ENCODE measurements at regions not wholly inside any gene's neighbourhood (a gene's known extent, or its start where the extent isn't known, plus 50 kb on each side); places are given as distances from the start of the nearest gene placed in this dataset.

GRCh38 chr15:54829821-54830220, 366.9 kb downstream of the RSL24D1 start:
- Histone ChIP-seq H2AFZ (ENCODE audit: low read length) (no peak overlapping the region), H3K27me3 (ENCODE audit: low read length) (no peaks in the 10 kb centered on the region), H3K79me2 (ENCODE audit: low read length) (no peaks in the 10 kb centered on the region), H3K9ac (ENCODE audit: low read length) (no peak overlapping the region), H3K4me2 (ENCODE audit: low read depth, low read length, poor library complexity, severe bottlenecking) (no peak overlapping the region), H3K36me3 (ENCODE audit: insufficient read depth, low read length) (no peaks in the 10 kb centered on the region), H3K9me2 (replicated peaks; ENCODE audit: insufficient read depth, low read length) (no peaks in the 10 kb centered on the region), H3K27ac (ENCODE audit: low read length) (no peak overlapping the region), H3K4me1 (ENCODE audit: low read length) (no peaks in the 10 kb centered on the region), H3K9me3 (ENCODE audit: low read length) (peaks cover 17% of the 10 kb centered on the region), H4K20me1 (ENCODE audit: insufficient read depth, low read depth, low read length) (no peaks in the 10 kb centered on the region), H3K4me3 (ENCODE audit: low read length) (no peak overlapping the region)
- no peak for DNase-seq

DNA sequence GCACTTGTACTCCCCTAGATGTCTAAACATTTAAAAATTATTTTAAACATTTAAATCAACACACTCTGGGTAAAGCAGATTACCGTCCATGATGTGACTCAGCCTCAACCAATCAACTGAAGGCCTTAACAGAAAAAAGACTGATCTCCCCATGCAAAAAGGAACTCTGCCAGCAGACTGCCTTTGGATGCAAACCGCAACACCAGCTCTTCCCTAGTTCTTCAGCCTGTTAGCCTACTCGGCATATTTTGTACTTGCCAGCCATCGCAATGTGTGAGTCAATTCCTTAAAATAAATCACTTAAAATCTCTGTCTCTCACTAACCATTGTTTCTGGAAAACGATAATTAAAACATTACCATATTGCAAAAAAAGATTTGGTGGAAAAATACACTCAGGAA, 375.9 kb downstream of the RSL24D1 start:
- Histone ChIP-seq H3K4me3 (ENCODE audit: low read length) (no peak overlapping the region), H3K79me2 (ENCODE audit: low read length) (no peaks in the 10 kb centered on the region), H3K4me1 (ENCODE audit: low read length) (no peaks in the 10 kb centered on the region), H4K20me1 (ENCODE audit: insufficient read depth, low read depth, low read length) (no peaks in the 10 kb centered on the region), H3K9ac (ENCODE audit: low read length) (no peak overlapping the region), H3K27me3 (ENCODE audit: low read length) (no peaks in the 10 kb centered on the region), H3K4me2 (ENCODE audit: low read depth, low read length, poor library complexity, severe bottlenecking) (no peak overlapping the region), H3K9me2 (replicated peaks; ENCODE audit: insufficient read depth, low read length) (no peaks in the 10 kb centered on the region), H3K27ac (ENCODE audit: low read length) (no peak overlapping the region), H2AFZ (ENCODE audit: low read length) (no peak overlapping the region), H3K9me3 (ENCODE audit: low read length) (peaks cover 6% of the 10 kb centered on the region; the same call in 1 of the 2 replicates), H3K36me3 (ENCODE audit: insufficient read depth, low read length) (no peaks in the 10 kb centered on the region)
- DNase-seq, result no peak

GRCh38 chr15:54820098-54820497, 376.6 kb downstream of the RSL24D1 start:
- no peak overlapping the region for H2AFZ ChIP-seq (ENCODE audit: low read length)
- H3K9me2 ChIP-seq (replicated peaks; ENCODE audit: insufficient read depth, low read length), result no peaks in the 10 kb centered on the region
- no peaks in the 10 kb centered on the region for H4K20me1 ChIP-seq (ENCODE audit: insufficient read depth, low read depth, low read length)
- no peak overlapping the region for H3K4me2 ChIP-seq (ENCODE audit: low read depth, low read length, poor library complexity, severe bottlenecking)
- DNase-seq, result no peak
- H3K4me1 ChIP-seq (ENCODE audit: low read length), result no peaks in the 10 kb centered on the region
- no peaks in the 10 kb centered on the region for H3K79me2 ChIP-seq (ENCODE audit: low read length)
- H3K4me3 ChIP-seq (ENCODE audit: low read length), result no peak overlapping the region
- H3K27ac ChIP-seq (ENCODE audit: low read length), result no peak overlapping the region
- no peak overlapping the region for H3K9ac ChIP-seq (ENCODE audit: low read length)
- H3K9me3 ChIP-seq (ENCODE audit: low read length), result peaks cover 6% of the 10 kb centered on the region; the same call in 1 of the 2 replicates
- no peaks in the 10 kb centered on the region for H3K27me3 ChIP-seq (ENCODE audit: low read length)
- no peaks in the 10 kb centered on the region for H3K36me3 ChIP-seq (ENCODE audit: insufficient read depth, low read length)

DNA sequence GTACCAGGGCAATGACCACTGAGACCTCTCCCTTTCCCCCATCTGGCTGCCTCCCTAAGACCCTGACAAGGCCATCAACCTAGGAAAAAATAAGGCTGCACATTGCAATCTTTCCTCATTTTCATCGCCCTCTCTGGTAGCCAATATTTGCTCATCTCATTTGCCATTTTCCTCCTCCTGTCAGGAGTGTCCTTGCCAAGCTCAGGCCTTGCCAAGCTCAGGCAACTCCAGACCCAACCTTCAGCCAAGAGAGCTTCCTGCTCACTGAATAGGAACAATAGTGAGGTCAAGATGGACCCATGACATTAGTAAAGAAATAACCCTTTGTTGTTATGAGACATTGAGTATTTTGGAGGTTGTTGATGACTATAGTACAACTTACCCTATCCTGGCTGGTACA, 380.3 kb downstream of the RSL24D1 start:
- H3K9me3 ChIP-seq (ENCODE audit: low read length), result peaks cover 9% of the 10 kb centered on the region; the same call in 1 of the 2 replicates
- H3K27me3 ChIP-seq (ENCODE audit: low read length), result no peaks in the 10 kb centered on the region
- DNase-seq, result no peak
- no peaks in the 10 kb centered on the region for H3K79me2 ChIP-seq (ENCODE audit: low read length)
- no peak overlapping the region for H3K4me3 ChIP-seq (ENCODE audit: low read length)
- no peak overlapping the region for H2AFZ ChIP-seq (ENCODE audit: low read length)
- H3K4me2 ChIP-seq (ENCODE audit: low read depth, low read length, poor library complexity, severe bottlenecking), result no peak overlapping the region
- no peaks in the 10 kb centered on the region for H4K20me1 ChIP-seq (ENCODE audit: insufficient read depth, low read depth, low read length)
- no peaks in the 10 kb centered on the region for H3K4me1 ChIP-seq (ENCODE audit: low read length)
- H3K9ac ChIP-seq (ENCODE audit: low read length), result no peak overlapping the region
- H3K27ac ChIP-seq (ENCODE audit: low read length), result no peak overlapping the region
- no peaks in the 10 kb centered on the region for H3K9me2 ChIP-seq (replicated peaks; ENCODE audit: insufficient read depth, low read length)
- H3K36me3 ChIP-seq (ENCODE audit: insufficient read depth, low read length), result no peaks in the 10 kb centered on the region

- H3K27me3 ChIP-seq (ENCODE audit: low read length), result no peaks in the 10 kb centered on the region
- peaks cover 10% of the 10 kb centered on the region; the same call in 1 of the 2 replicates for H3K9me3 ChIP-seq (ENCODE audit: low read length)
- DNase-seq, result no peak
Observed at GRCh38 chr15:54815556-54815955, 381.2 kb downstream of the RSL24D1 start.

GRCh38 chr15:54812383-54812782, 384.4 kb downstream of the RSL24D1 start:
- peaks cover 7% of the 10 kb centered on the region; the same call in 1 of the 2 replicates for H3K9me3 ChIP-seq (ENCODE audit: low read length)
- no peaks in the 10 kb centered on the region for H3K4me1 ChIP-seq (ENCODE audit: low read length)
- H4K20me1 ChIP-seq (ENCODE audit: insufficient read depth, low read depth, low read length), result no peaks in the 10 kb centered on the region
- H3K9ac ChIP-seq (ENCODE audit: low read length), result no peak overlapping the region
- no peaks in the 10 kb centered on the region for H3K79me2 ChIP-seq (ENCODE audit: low read length)
- H3K9me2 ChIP-seq (replicated peaks; ENCODE audit: insufficient read depth, low read length), result no peaks in the 10 kb centered on the region
- no peak overlapping the region for H3K27ac ChIP-seq (ENCODE audit: low read length)
- no peak for DNase-seq
- H2AFZ ChIP-seq (ENCODE audit: low read length), result no peak overlapping the region
- H3K27me3 ChIP-seq (ENCODE audit: low read length), result no peaks in the 10 kb centered on the region
- no peaks in the 10 kb centered on the region for H3K36me3 ChIP-seq (ENCODE audit: insufficient read depth, low read length)
- no peak overlapping the region for H3K4me3 ChIP-seq (ENCODE audit: low read length)
- H3K4me2 ChIP-seq (ENCODE audit: low read depth, low read length, poor library complexity, severe bottlenecking), result no peak overlapping the region

More at GRCh38 chr15:54815556-54815955, 381.2 kb downstream of the RSL24D1 start:
- Histone ChIP-seq H3K36me3 (ENCODE audit: insufficient read depth, low read length) (no peaks in the 10 kb centered on the region), H3K9me2 (replicated peaks; ENCODE audit: insufficient read depth, low read length) (no peaks in the 10 kb centered on the region), H2AFZ (ENCODE audit: low read length) (no peak overlapping the region), H3K4me2 (ENCODE audit: low read depth, low read length, poor library complexity, severe bottlenecking) (no peak overlapping the region), H4K20me1 (ENCODE audit: insufficient read depth, low read depth, low read length) (no peaks in the 10 kb centered on the region), H3K4me1 (ENCODE audit: low read length) (no peaks in the 10 kb centered on the region), H3K9ac (ENCODE audit: low read length) (no peak overlapping the region), H3K4me3 (ENCODE audit: low read length) (no peak overlapping the region), H3K27ac (ENCODE audit: low read length) (no peak overlapping the region), H3K79me2 (ENCODE audit: low read length) (no peaks in the 10 kb centered on the region)

GRCh38 chr15:54810496-54810895, 386.2 kb downstream of the RSL24D1 start:
- Histone ChIP-seq H3K27me3 (ENCODE audit: low read length) (no peaks in the 10 kb centered on the region), H3K4me1 (ENCODE audit: low read length) (no peaks in the 10 kb centered on the region), H3K9me3 (ENCODE audit: low read length) (peaks cover 6% of the 10 kb centered on the region; the same call in 1 of the 2 replicates), H3K9ac (ENCODE audit: low read length) (no peak overlapping the region), H3K4me2 (ENCODE audit: low read depth, low read length, poor library complexity, severe bottlenecking) (no peak overlapping the region), H3K36me3 (ENCODE audit: insufficient read depth, low read length) (no peaks in the 10 kb centered on the region), H3K27ac (ENCODE audit: low read length) (no peak overlapping the region), H3K9me2 (replicated peaks; ENCODE audit: insufficient read depth, low read length) (no peaks in the 10 kb centered on the region), H3K79me2 (ENCODE audit: low read length) (no peaks in the 10 kb centered on the region), H2AFZ (ENCODE audit: low read length) (no peak overlapping the region), H3K4me3 (ENCODE audit: low read length) (no peak overlapping the region), H4K20me1 (ENCODE audit: insufficient read depth, low read depth, low read length) (no peaks in the 10 kb centered on the region)
- DNase-seq, result no peak

DNA sequence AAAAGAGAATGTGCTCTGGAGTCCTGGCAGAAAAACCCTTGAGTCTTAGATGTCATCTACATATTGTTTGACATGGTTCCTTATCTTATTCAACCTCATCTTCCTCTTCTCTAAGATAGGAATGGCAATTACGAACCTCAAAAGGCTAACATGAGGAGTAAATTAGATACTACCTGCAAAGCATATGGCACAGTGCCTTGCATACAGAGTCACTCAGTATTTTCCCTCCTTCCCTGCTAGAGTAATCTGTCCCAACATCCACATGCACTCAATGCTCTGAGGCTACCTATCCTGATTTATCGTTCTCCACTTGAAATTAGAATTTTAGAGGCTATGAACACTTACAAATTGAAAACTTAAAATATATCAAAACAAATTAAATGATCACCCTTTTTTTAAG, 386.7 kb downstream of the RSL24D1 start:
- H3K4me3 ChIP-seq (ENCODE audit: low read length), result no peak overlapping the region
- H3K27me3 ChIP-seq (ENCODE audit: low read length), result no peaks in the 10 kb centered on the region
- H3K27ac ChIP-seq (ENCODE audit: low read length), result no peak overlapping the region
- H3K79me2 ChIP-seq (ENCODE audit: low read length), result no peaks in the 10 kb centered on the region
- peaks cover 6% of the 10 kb centered on the region; the same call in 1 of the 2 replicates for H3K9me3 ChIP-seq (ENCODE audit: low read length)
- H3K4me2 ChIP-seq (ENCODE audit: low read depth, low read length, poor library complexity, severe bottlenecking), result no peak overlapping the region
- no peaks in the 10 kb centered on the region for H4K20me1 ChIP-seq (ENCODE audit: insufficient read depth, low read depth, low read length)
- DNase-seq, result no peak
- no peaks in the 10 kb centered on the region for H3K9me2 ChIP-seq (replicated peaks; ENCODE audit: insufficient read depth, low read length)
- no peaks in the 10 kb centered on the region for H3K36me3 ChIP-seq (ENCODE audit: insufficient read depth, low read length)
- no peak overlapping the region for H2AFZ ChIP-seq (ENCODE audit: low read length)
- H3K4me1 ChIP-seq (ENCODE audit: low read length), result no peaks in the 10 kb centered on the region
- no peak overlapping the region for H3K9ac ChIP-seq (ENCODE audit: low read length)

DNA sequence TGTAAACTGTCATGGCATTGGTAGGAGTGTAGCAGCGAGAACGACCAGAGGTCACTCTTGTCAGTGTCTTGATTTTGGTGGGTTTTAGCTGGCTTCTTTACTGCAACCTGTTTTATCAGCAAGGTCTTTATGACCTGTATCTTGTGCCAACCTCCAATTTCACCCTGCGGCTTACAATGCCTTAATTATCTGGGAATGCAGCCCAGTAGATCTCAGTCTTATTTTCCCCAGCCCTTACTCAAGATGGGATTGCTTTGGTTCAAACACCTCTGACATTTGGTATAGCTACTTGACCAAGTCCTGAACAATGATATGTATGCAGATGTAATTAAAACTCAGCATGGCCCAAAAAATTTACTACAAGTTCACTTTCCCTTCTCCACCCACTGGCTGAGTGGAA, 388.4 kb downstream of the RSL24D1 start:
- Histone ChIP-seq H3K9ac (ENCODE audit: low read length) (no peak overlapping the region), H3K9me2 (replicated peaks; ENCODE audit: insufficient read depth, low read length) (no peaks in the 10 kb centered on the region), H3K9me3 (ENCODE audit: low read length) (peaks cover 6% of the 10 kb centered on the region; the same call in 1 of the 2 replicates), H2AFZ (ENCODE audit: low read length) (no peak overlapping the region), H3K27me3 (ENCODE audit: low read length) (no peaks in the 10 kb centered on the region), H4K20me1 (ENCODE audit: insufficient read depth, low read depth, low read length) (no peaks in the 10 kb centered on the region), H3K4me1 (ENCODE audit: low read length) (no peaks in the 10 kb centered on the region), H3K4me3 (ENCODE audit: low read length) (no peak overlapping the region), H3K79me2 (ENCODE audit: low read length) (no peaks in the 10 kb centered on the region), H3K27ac (ENCODE audit: low read length) (no peak overlapping the region), H3K4me2 (ENCODE audit: low read depth, low read length, poor library complexity, severe bottlenecking) (no peak overlapping the region), H3K36me3 (ENCODE audit: insufficient read depth, low read length) (no peaks in the 10 kb centered on the region)
- DNase-seq, result no peak

Data from Karpas-422 (cell line).